AG20443 (cell line): ENCODE measurements at regions not wholly inside any gene's neighbourhood (a gene's known extent, or its start where the extent isn't known, plus 50 kb on each side); places are given as distances from the start of the nearest gene placed in this dataset.
"Not testable (repeated sequence)": the region's sequence is repeated elsewhere in the genome, so short reads cannot be mapped to it uniquely, and the experiment has no call there.

Source experiments
- DNase-seq: peaks from one replicate; pipeline ENCODE4 v3.0.0; 2012; ENCODE audit warnings: low spot score, mixed read lengths

DNA sequence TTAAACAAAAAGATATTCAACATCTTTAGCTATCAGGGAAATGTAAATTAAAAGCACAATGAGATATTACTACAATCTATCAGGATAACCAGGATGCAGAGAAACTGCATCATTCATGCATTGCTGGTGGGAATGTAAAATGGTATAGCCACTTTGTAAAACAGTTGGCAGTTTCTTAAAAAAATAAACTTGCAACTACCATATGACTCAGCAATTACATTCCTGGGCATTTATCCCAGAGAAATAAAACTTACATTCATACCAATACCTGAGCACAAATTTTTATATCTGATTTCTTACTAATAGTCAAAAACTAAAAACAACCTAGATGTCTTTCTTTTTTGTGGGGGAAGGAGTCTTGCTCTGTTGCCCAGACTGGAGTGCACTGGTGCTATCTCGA lies 190.3 kb upstream of the TAB2 start:
- no peak for DNase-seq

DNA sequence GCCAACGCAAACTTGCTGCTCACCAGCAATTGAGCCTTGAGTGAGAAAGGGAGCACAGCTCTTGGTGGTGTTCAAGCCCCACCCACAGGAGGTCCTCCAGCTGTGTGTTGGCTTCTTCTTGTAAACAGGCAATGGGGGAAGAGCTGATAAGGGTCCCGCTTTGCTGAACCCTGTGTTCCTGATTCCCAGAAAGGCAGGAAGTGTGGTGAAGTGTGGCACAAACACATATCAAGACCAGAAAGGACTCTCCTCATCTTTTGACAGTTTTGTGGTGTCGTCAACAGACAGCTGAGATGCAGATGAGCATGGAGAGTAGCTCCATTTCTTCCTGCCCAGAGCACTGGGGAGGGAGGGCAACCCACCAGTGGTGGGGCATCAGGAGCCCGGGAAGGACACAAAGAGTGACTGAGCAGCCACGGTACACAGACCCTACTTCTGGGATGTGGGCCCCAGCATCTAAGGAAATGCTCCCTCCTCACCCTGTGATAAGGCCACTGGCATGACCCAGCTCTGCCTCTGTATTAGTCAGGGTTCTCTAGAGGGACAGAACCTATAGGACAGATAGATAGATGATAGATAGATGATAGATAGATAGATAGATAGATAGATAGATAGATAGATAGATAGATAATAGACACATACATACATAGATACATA lies 188.9 kb upstream of the TAB2 start:
- no peak for DNase-seq

DNA sequence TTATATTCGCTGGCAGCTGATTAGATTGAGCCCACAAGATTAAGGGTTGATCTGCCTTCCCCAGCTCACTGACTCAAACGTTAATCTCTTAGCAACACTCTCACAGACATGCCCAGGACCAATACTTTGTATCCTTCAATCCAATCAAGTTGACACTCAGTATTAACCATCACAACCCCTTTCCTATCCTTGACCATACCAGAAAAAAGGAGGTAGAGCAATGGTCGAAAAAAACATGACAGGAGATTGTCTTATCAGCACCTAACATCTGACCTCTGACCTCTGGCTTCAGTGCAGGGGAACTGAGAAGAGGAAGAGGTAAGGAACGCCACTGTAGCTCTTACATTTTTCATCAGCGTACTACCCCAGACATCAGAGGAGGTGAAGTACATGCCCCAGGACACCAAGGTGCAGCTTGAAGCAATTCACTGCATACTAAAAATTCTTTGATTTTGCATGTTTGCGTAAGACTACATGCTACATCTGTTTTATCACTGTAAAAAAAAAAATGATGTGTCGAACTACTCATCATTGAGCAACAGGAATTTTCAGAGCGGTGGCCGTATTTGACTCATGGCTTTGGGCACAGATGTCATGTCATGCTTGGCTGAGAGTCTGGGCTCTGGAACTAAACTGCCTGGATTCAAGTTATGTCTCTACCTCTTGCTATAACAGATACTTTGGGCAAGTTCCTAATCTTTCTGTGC lies 188.0 kb upstream of the TAB2 start:
- peak; percentile 78 for DNase-seq

DNA sequence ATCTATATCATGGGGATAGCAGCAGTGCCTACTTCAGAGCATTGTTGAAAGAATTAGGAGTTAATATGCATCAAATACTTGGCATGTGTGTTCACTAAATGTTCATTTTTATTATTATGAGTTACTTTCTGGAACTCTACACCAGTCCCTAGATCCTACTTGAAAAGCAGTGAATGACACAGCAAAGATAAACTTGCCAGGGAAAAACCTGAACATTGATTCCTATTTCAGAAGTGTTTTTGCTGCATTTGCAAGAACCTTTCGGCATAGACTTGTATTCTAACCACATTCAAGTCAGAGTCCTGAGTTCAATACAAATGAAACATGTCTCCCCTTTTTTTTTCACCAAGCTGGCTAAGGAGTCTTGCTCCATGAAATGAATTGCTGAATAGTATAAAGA lies 187.4 kb upstream of the TAB2 start:
- DNase-seq = no peak

DNA sequence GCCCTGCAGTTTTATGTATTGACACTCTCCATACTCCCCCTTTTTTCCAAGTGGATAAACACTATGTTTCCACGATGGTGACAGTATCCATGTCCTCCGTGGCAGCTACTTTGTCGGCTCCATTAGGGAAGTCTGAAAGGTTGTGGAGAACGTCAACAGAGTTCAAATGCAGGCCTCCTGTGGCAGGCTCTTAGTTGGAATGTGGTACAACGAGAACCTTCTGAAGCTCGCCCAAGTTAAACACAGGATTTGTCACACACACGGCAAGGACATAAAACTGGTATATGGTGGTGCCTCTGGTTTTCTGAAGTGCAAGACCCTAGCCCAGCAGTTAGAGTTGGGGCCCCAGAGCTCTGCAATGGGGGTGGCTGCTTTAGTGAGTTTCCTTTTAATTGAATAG lies 187.0 kb upstream of the TAB2 start:
- DNase-seq = no peak

DNA sequence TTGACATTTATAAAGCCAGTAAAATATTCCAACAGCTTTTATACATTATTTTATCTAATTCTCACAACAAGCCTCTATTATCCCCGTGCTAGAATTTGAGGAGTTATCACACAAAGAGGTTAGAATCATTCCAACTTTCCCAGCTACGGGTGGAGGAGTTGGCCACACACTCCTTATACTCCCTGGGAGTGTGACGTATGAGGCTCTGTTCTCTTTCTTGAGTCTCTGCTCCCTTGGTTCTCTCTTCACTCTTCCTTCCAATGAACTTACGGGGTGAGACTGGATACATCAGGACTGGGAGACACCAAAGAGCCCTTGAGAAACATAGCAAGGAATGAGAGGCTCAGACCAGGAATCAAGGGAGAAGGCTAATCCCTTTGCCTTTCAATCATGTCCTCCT lies 185.6 kb upstream of the TAB2 start:
- no peak for DNase-seq

DNA sequence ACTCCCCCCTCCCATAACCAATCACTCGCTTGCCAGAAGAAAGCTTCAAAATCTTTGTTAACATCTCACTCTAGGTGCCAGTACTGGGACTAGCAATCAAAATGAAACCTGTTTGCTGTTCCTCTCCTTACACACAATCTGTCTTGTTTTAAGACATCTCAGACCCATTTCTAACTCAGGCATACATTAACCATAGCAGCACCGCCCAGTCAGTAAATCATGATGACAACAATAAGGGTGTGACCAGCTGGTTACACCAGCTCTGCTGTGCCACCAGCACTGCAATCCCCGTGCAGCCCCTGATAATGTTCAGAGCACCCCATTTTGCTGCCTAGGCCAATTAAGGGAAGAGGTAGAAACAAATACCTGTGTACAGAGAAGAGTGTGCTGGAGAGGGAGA lies 185.2 kb upstream of the TAB2 start:
- no peak for DNase-seq

DNA sequence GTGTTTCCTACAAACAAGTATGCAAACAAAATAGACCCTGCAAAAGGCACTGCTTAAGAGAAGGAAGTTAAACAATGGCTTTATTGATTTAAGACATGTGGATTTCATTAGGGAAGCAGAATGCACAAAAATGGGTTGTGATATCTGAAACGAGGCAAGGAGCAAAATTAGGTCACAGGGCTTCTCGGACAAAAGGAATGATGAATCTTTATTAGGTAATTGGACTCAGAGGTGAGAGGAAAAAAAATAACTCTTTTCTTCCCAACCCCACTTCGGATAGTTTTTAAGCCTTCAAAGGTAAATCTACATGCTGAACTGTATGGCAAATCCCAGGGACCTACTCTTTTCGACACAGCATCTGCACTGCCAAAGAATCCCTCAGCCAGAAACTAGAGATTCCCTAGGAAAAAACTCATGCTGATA lies 183.0 kb upstream of the TAB2 start:
- DNase-seq = no peak

DNA sequence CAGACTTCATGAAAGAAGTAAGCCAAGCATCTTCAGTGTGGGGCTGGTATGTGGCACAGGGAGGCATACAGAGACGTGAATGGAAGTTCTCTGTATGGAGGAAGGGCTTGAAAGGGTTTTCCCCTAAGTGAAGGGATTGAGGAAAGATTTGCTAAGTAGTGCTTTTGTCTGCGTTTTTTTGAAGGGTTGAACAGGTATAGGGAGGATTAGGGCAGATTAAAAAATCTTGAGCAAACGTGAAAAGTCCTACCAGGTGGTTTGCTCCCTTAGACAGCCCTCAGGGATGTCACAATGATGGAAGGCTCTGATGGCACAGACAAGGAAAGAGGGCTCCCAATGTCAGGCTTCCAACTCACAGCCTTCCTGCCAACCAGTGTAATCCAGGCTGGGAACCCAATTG lies 181.7 kb upstream of the TAB2 start:
- no peak for DNase-seq

DNA sequence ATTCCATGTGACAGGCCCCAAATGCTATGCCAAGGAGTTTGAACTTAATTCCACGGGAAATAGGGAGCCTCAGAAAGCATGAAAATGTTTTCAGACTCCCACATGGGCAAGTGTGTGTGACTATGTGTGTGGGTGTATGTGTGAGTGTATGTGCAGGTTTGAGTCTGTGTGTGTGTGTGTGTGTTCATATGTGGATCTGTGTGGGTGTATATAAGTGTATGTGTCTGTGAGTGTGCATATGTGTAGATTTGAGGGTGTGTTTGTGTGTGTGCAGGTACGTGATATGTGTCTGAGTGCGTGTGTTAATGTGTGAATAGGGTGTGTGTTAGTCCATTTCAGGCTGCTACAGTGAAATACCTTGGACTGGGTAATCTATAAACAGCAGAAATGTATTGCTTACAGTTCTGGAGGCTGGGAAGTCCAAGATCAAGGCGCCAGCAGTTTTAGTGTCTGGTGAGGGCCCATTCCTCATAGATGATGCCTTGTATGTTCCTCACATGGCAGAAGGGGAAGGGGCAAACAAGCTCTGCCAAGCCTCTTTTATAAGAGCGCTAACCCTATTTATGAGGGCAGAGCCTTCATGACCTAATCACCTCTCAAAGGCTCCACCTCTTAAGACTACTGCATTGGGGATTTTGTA lies 181.1 kb upstream of the TAB2 start:
- DNase-seq = no peak

DNA sequence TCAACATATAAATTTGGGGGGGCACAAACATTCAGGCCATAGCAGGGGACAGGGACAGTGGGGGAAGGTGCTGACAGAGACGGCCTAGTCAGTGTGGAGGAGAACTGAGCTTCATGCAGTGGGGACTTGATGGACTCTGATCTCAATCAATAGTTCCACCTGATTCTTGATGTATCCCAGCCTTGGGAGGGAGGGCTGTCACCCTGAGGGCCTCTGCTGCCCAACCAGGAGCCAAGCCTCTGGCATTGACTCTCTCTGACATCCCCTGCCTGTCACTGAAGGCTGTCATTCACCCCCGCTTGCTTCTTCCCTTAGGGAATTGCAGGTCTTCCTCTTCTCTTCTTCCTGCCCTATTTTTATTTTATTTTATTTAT lies 180.6 kb upstream of the TAB2 start:
- no peak for DNase-seq

DNA sequence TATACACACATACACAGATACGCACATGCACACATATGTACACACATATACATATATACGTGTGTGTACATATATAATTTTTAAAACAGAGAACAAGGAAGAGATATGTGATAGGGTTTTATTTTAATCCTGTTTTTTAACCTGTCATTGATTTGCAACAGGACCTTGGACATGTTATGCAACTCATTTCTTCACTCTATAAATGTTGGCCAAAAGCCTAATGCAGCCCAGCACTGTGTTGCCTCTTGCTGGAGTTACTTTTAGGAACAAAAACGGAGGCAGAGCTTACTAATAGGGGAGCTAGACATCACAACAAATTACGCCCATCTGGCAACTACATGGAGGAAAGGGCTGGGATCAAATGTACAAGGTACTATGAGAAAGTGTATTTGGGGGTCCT lies 179.9 kb upstream of the TAB2 start:
- DNase-seq = no peak

DNA sequence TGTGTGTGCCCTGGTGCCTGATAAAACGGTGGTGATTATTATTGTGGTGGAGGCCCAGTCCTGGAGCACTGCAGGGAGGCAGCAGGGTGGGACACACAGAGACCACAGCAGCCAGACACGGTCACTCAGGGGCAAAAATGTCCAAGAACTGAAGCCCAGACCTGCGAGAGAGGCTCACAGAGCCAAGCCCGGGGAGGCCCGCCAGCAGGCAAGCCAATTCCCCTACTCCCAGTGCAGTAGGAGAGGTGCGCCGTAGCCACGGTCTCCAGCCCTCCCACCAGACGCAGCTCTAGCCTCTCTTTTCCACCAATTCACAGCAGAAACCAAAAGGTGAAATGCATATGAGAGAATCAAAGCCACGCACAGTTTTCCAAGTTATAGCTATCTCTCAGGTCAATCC lies 179.4 kb upstream of the TAB2 start:
- DNase-seq = no peak

DNA sequence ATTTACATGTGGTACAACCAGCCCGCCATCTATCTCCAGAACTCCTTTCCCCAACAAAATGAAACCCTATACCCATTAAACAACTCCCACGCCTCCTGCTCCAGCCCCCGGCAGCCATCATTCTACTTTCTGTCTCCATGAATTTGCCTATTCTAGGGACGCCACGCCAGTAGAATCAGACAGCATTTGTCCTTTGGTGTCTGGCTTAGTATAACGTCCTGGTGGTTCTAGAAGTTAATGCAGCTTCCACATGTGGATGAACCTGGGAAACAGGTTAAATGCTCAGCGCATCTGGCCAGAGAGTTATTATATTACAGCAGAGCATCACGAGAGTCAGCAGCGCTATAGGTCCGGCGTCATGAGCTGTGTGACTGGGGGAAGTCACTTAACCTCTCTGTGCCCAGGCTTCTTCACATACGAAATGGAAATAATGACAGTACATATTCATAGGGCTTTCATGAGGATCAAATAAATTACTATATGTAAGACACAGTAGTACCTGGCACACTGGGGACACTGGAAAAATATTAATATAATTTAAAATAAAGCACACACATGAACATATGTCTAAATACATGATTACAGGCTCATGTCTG lies 178.7 kb upstream of the TAB2 start:
- no peak for DNase-seq

DNA sequence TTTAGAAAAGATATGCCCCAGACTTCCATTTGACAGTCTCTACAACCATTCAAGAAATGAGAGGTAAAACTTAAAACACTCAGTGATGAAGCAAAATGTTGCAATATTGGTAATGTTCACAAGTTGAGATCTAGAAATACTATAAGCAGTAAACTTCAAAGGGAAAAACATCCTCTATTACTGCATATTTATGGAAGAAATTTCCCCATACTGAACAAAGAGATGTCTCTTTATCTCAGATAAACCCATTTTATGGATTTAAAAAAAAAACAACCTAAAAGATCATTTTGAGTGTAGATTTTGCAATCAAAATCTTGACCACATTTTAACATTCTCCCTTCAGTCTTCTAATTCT lies 177.8 kb upstream of the TAB2 start:
- no peak for DNase-seq

DNA sequence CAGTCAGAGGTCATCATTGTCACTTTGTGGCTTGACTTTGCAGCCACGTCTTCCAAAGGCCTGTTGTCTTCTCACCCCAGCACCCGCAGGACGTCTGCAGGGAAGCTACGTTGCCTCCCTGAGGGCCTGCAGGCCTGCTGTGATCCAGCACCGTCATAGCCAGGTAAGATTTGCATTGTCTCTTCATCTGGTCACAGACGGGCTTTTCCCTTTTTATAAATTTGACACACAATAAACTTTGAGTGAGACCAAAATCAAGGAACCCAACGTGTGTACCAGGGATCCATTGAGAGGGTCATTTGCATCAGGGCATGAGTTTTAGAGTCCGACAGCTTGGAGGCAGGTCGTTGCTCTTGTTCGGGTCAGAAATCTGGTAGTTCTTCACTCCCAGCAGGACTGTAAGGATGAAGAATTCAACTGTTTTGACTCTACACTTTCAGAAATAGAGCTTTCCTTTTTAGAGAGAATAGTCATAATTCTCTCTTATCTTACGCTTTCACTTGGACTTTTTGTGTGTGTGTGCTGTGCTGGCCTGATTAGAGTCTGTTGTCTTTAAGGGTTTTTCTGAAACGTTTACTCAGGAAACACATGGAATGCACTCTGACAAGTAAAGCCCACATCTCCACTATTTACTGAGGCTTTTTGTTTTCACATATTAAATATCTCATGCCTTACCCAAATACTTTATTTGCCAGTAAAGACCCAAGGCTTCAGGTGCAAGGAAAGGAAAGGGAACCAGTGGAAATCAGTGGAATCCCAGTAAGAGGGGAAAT lies 177.2 kb upstream of the TAB2 start:
- DNase-seq = no peak

DNA sequence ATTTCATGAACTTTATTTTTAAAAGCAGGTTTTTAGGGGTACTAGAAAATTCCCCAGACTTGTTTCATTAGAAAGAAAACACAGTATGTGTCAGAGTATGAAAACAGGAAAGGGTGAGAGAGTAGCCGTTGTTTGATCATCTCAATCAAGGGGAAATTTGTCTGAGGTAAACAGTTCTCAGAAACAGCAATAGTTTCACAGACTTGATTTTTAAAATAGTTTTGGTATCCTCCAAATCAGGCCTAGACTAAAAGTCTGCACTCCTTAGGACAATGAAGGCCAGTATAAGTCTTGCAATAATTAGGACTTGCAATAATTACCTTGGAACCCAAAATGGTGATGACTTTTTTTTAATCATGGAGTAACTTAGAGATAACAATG lies 176.6 kb upstream of the TAB2 start:
- DNase-seq = no peak

DNA sequence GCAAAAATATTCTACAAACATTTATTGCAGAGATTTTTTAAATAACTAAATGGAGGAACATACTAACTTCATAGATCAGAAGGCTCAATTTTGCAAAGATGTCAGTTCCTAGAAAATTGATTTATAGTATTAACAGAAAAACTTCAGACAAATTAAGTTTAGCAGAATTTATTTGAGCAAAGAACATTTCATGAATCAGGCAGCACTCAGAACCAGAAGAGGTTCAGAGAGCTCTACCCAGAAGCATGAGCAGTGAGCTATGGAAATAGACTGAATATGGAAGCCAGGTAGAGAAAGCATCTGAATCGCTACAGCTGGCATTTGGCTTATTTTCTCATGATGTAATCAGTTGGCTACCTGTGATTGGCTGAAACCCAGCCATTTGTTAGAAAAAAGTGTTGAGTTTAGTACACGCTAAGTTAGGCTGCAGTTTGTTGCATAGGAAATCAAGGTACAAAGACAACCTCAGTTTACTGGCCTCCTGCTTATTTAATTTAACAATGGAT lies 174.5 kb upstream of the TAB2 start:
- DNase-seq = no peak

DNA sequence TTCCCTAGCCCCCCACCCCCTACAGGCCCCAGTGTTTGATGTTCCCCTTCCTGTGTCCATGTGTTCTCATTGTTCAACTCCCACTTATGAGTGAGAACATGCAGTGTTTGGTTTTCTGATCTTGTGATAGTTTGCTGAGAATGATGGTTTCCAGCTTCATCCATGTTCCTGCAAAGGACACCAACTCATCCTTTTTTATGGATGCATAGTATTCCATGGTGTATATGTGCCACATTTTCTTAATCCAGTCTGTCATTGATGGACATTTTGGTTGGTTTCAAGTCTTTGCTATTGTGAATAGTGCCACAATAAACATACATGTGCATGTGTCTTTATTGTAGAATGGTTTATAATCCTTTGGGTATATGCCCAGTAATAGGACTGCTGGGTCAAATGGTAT lies 171.7 kb upstream of the TAB2 start:
- DNase-seq = not testable (repeated sequence)

DNA sequence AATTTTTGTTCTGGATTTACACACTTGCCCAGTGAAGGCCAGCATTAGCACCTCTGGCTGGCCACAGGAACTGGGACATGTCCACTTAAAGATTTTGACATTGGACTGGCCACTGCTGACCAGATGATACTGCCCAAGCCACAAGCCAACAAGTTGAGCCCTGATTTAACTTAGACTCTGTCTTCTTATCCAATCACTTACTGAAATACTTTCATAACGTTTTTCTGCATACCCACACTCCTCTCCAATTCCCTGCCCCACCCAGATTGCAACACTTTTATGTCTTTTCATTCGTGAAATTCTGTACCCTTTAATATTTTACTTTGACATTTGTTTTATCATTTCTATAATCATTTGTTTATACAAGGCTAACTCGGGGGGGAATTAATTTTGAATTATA lies 170.3 kb upstream of the TAB2 start:
- no peak for DNase-seq

DNA sequence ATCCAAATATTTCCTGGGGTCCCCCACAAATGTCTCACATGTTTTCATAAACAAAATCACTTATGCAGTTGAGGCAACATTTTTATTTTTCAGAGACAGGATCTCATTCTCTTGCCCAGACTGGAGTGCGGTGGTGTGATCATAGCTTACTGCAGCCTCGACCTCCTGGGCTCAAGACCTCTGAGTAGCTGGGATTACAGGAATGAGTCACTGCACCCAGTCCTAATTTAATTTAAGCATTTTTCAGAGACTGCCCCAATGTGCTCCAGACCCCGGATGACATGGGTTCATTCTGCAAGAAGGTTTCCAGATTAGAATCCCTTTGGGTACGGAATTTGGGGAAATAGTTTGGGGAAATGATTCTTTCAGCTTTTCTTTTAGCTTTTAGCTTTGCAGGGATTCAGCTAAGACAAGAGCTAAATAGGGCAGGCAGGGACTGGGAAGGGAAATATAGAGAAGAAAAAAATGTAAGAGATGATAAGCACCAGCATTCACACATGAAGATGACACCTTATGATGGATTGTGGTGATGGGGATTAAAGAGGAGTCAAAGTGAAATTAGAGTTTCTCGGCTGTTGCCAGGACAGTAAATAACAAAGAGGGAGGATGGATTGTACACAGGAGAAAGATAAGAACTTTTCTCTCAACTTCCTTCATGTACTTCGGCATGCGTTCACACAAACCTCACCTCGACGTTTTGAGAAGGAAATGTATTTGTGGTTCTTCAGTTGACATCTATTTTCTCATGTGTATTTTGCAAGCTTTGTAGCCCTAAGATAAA lies 169.4 kb upstream of the TAB2 start:
- no peak for DNase-seq

DNA sequence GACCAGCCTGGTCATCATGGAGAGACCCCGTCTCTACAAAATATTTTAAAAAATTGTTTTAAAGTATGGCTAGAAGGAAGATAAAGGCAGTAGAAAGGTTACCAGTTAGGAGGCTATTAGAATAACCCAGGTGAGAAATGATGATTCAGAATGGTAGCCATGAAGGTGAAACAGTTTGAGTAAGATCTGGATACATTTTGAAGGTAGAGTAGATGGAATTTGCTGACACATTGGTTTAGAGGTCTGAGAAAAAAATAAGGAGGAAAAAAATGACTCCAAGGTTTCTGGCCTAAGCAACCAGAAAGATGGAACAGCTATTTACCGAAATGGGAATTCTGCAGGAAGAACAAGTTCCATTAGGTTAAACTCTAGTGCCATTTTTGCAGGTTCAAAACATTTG lies 167.9 kb upstream of the TAB2 start:
- DNase-seq = no peak
